ENCODE measurements at regions not wholly inside any gene's neighbourhood (a gene's known extent, or its start where the extent isn't known, plus 50 kb on each side); places are given as distances from the start of the nearest gene placed in this dataset.
A peak's percentile ranks its signal among the peaks of the same experiment; 100 is the strongest.
"Not testable (repeated sequence)": the region's sequence is repeated elsewhere in the genome, so short reads cannot be mapped to it uniquely, and the experiment has no call there.

GRCh38 chrX:65971151-65971550 is 68.7 kb downstream of the VSIG4 start:
- DNase-seq: no peak

GRCh38 chrX:65967159-65967558 is 72.7 kb downstream of the VSIG4 start:
- DNase-seq: not testable (repeated sequence)

DNA sequence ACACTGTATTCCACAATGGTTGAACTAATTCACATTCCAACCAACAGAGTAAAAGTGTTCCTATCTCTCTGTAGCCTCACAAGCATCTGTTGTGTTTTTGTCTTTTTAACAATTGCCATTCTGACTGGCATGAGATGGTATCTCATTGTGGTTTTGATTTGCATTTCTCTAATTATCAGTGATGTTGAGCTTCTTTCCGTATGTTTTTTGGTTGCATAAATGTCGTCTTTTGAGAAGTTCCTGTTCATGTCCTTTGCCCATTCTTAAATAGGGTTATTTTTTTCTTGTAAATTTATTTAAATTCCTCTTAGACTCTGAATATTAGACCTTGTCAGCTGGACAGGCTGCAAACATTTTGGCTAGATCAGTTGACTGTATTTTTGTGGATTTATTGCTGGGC is 78.2 kb downstream of the VSIG4 start:
- DNase-seq: no peak

- DNase-seq: no peak
Measured at GRCh38 chrX:65948103-65948502, 91.8 kb downstream of the VSIG4 start.

DNA sequence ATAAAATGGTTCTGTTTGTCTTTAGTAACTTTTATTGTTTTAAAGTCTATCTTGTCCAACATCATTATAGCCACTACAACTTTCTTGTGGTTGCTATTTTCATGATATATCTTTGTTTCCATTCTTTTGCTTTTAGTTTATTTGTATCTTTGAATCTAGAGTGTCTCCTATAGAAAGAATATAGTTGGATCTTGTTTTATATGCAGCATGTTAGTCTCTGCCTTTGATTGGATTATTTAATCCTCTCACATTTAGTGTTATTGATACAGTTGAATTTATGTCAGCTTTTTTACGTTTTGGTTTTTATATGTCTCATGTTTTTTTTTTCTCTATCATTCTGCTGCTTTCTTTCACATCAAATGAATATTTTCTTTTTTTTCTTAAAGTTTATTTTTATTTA is 98.1 kb downstream of the VSIG4 start:
- no peak for DNase-seq

DNA sequence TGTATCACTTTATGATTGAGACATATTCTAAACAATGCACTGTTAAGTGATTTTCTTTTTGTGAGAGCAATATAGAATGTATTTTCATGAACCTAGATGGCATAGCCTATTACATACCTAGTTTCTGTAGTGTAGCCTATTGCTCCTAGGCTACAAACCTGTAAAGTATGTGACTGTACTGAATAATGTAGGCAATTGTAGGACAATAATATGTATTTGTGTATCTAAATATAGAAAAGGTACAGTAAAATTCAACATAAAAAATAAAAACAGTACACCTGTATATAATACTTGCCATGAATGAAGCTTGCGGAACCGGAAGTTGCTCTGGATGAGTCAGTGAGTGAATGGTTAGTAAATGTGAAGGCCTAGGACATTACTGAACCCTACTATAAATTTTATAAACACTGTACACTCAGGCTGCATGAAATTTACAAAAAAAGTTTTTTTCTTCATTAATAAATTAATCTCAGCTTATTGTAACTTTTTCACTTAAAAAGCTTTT is 106.7 kb downstream of the VSIG4 start:
- no peak for DNase-seq

DNA sequence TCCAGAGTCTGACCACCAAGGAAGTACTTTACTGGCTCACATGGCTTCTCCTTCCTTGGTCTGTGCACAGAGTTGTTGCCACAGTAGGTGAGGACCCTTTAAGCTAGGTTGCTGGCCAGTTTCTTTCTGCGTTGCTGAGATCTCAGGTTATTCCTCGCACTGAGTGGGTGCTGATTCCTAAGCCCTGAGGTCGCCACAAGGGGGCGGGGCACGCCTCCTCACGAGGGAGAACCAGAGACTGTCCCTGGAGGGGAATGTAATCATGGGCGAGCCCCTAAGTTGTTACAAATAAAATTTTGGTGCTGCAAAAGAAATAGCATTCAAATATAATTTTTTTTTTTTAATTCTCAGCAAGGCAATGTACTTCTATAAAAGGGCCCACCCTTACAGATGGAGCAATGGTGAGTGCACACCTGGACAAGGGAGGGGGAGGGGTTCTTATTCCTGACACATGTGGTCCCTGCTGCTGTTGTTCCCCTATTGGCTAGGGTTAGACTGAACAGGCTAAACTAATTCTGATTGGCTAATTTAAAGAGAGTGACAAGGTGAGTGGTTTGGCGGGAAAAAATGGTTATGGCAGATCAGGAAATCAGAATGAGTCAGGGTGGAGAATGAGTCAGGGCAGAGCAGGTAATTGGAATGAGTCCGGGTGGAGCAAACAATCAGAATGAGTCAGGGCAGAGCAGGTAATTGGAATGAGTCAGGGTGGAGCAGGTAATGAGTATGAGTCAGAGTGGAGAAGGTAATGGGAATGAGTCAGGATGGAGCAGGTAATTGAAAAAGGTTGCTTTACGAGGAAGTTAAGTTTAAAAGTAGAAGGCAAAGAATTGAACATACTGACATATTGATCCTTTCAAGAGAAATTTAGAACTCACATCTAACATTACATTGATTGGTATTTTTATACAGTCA is 107.5 kb downstream of the VSIG4 start:
- DNase-seq: peak; percentile 40

GRCh38 chrX:65928522-65928921 is 111.4 kb downstream of the VSIG4 start:
- no peak for DNase-seq

- DNase-seq: not testable (repeated sequence)
Measured at GRCh38 chrX:65927386-65927785, 112.5 kb downstream of the VSIG4 start.

GRCh38 chrX:65926095-65927019 is 113.5 kb downstream of the VSIG4 start:
- no peak for DNase-seq

GRCh38 chrX:65925592-65925991 is 114.3 kb downstream of the VSIG4 start:
- no peak for DNase-seq

GRCh38 chrX:65925005-65925404 is 114.9 kb downstream of the VSIG4 start:
- no peak for DNase-seq

GRCh38 chrX:65921363-65921762 is 118.5 kb downstream of the VSIG4 start:
- DNase-seq: no peak

DNA sequence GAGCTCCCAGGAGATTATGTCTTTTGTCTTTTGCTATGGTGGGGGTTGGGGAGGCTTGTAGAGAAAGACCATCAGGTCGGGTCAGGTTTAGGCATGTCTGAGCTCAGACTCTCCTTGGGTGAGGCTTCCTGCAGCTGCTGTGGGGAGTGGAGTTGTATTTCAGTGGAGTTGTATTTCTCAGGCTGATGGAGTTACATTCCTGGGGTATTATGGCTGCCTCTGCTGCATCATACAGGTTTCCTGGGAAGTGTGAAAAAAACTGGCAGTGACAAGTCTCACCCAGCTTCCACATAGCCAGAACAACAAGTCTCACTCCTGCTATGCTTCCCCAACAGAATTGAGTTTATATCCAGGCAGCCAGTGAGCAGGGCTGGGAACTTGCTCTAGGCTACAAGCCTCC is 119.3 kb downstream of the VSIG4 start:
- peak; percentile 77 for DNase-seq

- DNase-seq: no peak
Measured at GRCh38 chrX:65910899-65911298, 129.0 kb downstream of the VSIG4 start.

DNA sequence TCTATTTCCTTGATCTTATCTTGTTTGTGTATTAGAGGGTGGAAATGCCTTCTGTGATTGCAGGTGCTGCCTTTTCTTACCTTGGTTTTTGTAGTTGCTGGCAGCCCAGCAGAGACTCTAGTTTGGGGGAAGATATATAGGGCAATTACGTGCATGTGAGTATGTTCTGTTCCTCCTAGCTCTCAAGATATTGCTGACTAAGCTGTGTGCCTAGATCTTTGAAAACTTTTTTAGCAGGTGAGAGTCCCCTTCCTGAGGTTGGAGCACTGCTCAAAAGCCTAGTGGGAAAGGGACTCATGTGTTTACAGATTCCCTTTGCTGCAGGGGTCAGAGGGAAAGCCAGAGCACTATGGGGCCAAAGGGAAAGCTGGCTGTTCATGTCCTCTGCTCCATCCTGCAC is 136.1 kb downstream of the VSIG4 start:
- DNase-seq: no peak

DNA sequence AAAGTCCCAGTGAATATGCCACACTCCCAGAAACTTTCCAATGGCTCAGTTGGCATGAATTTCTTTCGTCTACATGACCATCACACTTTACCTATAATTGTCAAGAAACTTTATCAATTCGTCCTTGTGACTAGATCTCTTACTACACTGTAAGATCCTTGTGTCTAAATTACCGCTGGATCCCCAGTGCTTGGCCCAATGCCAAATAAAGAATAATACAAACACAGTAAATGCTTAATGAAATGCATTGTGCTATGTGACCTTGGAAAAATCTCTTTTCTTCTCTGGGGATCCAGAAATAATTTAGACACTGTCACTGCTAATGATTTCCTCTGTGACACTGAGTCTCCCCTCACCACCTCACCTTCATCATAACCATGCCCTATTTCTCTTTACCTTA is 137.9 kb downstream of the VSIG4 start:
- no peak for DNase-seq

DNA sequence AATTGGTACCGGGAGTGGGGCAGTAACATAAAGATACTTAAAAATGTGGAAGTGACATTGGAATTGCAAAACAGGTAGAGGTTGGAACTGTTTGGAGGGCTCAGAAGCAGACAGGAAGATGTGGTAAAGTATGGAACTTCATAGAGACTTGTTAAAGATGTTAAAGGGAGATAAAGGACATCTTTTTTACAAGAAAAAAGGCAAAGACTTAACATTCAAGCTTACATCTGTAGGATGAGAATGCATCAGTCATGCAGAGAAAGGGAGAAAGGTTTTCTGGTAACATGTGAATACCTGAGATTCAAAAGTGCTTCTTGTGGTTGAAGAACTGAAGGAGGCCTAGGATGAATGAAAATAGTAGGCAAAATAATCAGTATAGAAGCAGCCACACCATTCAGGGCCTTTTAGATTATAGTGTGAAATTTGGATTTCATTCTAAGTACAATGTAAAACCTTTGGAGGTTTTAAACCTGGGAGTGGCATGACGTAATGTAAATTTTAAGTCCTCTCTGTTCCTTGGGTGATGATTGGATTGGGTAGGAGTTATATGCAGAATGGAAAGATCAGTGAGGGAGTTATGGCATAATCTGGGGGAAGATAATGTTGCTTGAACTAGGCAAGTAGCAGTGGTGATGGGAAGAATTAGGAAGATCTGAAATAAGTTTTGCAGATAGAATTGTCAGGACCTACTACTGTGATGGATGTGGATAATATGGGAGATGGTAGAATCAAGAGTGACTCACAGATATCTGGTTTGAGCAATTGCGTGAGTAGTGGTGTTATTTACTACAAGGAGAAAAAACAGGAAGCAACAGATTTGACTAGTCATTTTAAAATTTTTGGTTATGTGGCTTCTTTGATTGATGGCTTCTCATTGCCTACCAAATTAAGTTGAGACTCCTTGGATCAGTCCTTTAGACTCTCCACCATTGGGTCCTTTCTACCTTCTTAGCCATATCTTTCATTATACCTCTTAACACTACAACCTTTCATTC is 138.7 kb downstream of the VSIG4 start:
- DNase-seq: no peak

DNA sequence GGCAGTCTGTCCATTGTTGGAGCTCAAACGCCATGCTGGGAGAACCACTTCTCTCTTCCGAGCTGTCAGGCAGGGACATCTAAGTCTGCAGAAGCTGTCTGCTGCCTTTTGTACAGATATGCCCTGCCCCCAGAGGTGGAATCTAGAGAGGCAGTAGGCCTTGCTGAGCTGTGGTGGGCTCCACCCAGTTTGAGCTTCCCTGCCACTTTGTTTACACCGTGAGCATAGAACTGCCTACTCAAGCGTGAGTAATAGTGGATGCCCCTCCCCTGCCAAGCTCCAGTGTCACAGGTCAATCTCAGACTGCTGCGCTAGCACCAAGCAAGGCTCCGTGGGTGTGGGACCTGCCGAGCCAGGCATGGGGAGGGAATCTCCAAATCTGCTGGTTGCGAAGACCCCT is 145.7 kb downstream of the VSIG4 start:
- no peak for DNase-seq

GRCh38 chrX:65891817-65892216 is 148.1 kb downstream of the VSIG4 start:
- DNase-seq: not testable (repeated sequence)

DNA sequence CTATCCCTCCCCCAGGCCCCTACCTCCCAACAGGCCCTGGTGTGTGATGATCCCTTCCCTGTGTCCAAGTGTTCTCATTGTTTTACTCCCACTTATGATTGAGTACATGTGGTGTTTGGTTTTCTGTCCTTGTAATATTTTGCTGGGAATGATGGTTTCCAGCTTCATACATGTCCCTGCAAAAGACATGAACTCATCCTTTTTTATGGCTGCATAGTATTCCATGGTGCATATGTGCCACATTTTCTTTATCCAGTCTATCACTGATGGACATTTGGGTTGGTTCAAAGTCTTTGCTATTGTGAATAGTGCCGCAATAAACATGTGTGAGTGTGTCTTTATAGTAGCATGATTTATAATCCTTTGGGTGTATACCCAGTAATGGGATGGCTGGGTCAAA is 151.7 kb downstream of the VSIG4 start:
- DNase-seq: not testable (repeated sequence)

- DNase-seq: no peak
Measured at GRCh38 chrX:65883556-65883955, 156.3 kb downstream of the VSIG4 start.

Measured in DMS153 (cell line).